ENCODE measurements at regions not wholly inside any gene's neighbourhood (a gene's known extent, or its start where the extent isn't known, plus 50 kb on each side); places are given as distances from the start of the nearest gene placed in this dataset.
"Not testable (repeated sequence)": the region's sequence is repeated elsewhere in the genome, so short reads cannot be mapped to it uniquely, and the experiment has no call there.

DNA sequence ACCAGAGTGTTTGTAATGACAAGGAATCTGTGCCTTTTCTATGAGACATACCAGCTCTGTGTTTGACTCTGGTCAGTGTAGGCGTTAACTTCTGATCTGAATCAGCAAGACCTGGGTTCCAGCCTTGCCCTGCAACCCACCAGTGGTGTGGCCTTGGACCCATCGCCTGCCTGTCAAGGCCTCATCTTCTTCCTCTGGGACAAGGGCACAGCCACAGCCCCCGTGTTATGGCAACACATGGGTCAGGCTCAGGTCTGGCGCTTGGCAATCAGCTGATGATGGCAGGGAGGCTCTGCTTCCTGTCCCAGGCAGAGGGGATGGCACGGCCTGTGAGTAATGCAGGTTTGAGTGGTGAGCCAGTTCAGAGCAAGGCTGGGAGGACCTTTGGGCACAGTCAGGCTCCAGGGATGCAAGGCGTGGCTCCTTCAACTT is 69.1 kb upstream of the PLGLB2 start:
- H3K4me1 Mint-ChIP-seq (ENCODE audit: low read depth); intact Hi-C loops (cut with micrococcal nuclease); CTCF ChIA-PET; H3K27me3 Mint-ChIP-seq (ENCODE audit: low read depth); H3K9me3 Mint-ChIP-seq; H3K27ac Mint-ChIP-seq; H3K4me3 Mint-ChIP-seq; H3K36me3 Mint-ChIP-seq (ENCODE audit: low read depth); DNase-seq: not testable (repeated sequence)

DNA sequence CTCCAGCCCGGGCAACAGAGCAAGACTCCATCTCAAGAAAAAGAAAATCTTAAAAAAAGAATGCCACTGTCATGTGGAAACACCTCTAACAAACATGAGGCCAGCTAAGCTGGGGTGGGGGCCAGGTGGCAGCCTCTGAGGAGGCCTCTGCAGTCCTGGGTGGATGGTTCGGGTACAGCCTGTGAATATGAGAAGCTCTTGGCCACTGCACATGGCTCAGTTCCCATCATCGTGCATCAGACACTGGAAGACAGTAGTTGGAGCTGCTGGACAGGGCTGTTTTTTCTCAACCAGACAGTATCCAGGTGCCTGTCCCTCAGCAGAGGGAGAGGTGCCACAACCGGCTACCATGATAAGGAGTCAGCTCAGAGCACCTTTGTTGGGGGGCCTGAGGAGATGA is 67.9 kb upstream of the PLGLB2 start:
- DNase-seq; H3K4me1 Mint-ChIP-seq (ENCODE audit: low read depth); CTCF ChIA-PET; H3K4me3 Mint-ChIP-seq; H3K27me3 Mint-ChIP-seq (ENCODE audit: low read depth); H3K36me3 Mint-ChIP-seq (ENCODE audit: low read depth); intact Hi-C loops (cut with micrococcal nuclease); H3K9me3 Mint-ChIP-seq; H3K27ac Mint-ChIP-seq: not testable (repeated sequence)

DNA sequence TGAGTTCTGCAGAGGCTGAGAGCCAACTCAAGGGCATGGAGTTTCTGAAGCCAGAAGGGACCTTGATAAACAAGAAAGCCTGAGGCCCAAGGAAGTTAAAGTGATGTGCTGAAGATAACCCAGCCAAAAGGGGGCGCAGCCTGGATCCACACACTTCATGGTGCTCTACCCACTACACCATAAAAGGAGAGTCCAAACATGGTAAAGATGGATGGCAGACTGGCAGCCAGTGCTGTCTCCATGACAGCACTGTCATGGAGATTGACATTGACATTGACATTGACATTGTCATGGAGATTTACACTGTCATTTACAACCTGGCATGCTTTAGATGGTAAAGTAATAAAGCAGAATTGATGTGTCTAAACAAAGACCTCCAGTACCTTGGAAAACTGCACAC is 67.2 kb upstream of the PLGLB2 start:
- CTCF ChIA-PET; H3K27ac Mint-ChIP-seq; H3K36me3 Mint-ChIP-seq (ENCODE audit: low read depth); H3K4me1 Mint-ChIP-seq (ENCODE audit: low read depth); intact Hi-C loops (cut with micrococcal nuclease); DNase-seq; H3K9me3 Mint-ChIP-seq; H3K27me3 Mint-ChIP-seq (ENCODE audit: low read depth); H3K4me3 Mint-ChIP-seq: not testable (repeated sequence)

DNA sequence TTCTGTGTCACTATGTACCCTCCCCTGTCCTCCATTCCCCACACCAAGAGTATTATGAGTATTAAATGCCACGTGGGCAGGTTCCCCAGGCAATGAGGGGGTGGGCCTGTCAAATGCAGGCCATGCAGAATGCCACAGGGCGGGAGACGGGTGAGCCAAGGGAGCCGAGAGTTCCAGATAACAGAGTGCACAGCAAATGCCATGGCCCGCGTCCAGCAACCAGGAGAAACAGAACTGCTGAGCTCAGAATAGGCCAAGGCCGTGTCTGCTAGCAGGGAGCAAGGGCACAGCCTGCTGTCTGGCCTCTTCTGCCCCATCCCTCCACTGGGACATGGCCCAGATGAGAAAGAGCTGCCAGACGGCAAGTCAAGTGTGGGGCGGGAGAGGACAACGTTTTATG is 64.4 kb upstream of the PLGLB2 start:
- H3K4me1 Mint-ChIP-seq (ENCODE audit: low read depth); intact Hi-C loops (cut with micrococcal nuclease); CTCF ChIA-PET; DNase-seq; H3K4me3 Mint-ChIP-seq; H3K27ac Mint-ChIP-seq; H3K27me3 Mint-ChIP-seq (ENCODE audit: low read depth); H3K9me3 Mint-ChIP-seq; H3K36me3 Mint-ChIP-seq (ENCODE audit: low read depth): not testable (repeated sequence)

DNA sequence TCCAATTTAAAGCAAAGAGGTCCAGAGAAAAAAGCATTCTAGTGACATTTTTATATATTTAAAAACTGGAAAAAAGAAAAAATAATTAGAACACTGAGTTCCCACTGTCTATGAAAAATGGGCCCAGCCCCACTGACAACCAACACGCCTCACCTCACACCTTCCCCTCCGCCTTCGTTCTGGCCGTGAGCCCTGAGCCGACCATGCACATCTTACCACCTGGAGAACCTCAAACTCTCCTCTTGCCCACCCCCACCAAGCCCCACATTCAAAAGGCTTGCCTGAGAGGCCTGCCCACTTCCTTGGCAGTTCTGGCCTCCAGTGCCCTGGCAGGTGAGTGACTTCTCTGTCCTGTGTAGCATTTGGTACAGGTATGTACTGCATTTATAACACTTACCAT is 63.9 kb upstream of the PLGLB2 start:
- intact Hi-C loops (cut with micrococcal nuclease); H3K9me3 Mint-ChIP-seq; H3K27ac Mint-ChIP-seq; CTCF ChIA-PET; DNase-seq; H3K36me3 Mint-ChIP-seq (ENCODE audit: low read depth); H3K27me3 Mint-ChIP-seq (ENCODE audit: low read depth); H3K4me1 Mint-ChIP-seq (ENCODE audit: low read depth); H3K4me3 Mint-ChIP-seq: not testable (repeated sequence)

DNA sequence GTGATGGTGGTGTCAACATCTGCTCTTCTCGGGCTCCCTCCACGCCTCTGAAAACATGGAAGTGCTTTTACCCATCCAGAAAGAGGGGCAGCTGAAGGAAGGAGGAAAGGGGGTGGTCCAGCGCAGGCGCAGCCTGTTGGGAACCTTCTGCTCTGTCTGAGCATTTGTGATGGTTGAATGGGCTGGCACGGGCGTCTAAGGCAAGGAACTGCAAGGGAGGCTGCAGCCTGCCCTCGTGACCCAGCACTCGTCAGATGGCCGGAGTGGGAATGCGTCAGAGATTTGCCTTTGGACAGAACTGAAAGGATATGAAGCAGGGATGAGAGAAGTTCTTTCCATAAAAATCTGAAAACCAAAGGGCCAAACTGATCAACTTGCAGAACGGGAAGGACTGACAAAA is 62.3 kb upstream of the PLGLB2 start:
- DNase-seq; H3K36me3 Mint-ChIP-seq (ENCODE audit: low read depth); H3K4me1 Mint-ChIP-seq (ENCODE audit: low read depth); H3K27me3 Mint-ChIP-seq (ENCODE audit: low read depth); H3K4me3 Mint-ChIP-seq; CTCF ChIA-PET; intact Hi-C loops (cut with micrococcal nuclease); H3K9me3 Mint-ChIP-seq; H3K27ac Mint-ChIP-seq: not testable (repeated sequence)

DNA sequence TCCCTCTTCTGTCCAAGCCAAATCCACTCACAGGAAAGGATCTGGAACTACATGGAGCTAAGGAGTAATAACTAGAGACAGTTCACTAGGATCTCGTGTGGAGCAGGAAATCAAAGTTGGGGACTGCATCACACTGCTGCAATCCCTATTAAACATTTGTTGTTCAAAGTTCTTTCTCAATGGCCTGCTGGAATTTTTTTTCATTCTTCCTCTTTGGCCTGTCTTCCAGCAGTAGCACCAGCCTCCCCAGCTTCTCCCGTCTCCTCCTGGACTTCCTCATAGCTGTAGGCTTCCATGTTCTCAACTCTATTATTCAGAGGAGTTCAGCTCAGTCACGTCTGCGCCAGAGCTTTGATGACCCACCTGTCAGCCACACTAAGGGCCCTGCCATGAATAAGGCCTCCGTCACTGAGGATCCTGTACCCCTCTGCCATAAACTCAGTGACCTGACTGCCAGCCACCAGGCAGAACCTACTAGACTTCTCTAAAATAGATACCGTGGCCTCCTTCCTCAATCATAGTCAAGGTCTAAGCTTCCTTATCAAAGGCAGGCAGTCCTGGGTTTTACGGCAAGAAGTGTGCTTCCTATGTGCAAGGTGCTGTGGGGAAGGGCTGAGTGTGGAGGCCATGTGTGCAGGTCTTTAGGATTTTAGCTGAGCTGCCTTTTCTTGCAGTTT is 60.9 kb upstream of the PLGLB2 start:
- H3K36me3 Mint-ChIP-seq (ENCODE audit: low read depth); intact Hi-C loops (cut with micrococcal nuclease); H3K4me3 Mint-ChIP-seq; DNase-seq; CTCF ChIA-PET; H3K4me1 Mint-ChIP-seq (ENCODE audit: low read depth); H3K27ac Mint-ChIP-seq; H3K27me3 Mint-ChIP-seq (ENCODE audit: low read depth); H3K9me3 Mint-ChIP-seq: not testable (repeated sequence)

DNA sequence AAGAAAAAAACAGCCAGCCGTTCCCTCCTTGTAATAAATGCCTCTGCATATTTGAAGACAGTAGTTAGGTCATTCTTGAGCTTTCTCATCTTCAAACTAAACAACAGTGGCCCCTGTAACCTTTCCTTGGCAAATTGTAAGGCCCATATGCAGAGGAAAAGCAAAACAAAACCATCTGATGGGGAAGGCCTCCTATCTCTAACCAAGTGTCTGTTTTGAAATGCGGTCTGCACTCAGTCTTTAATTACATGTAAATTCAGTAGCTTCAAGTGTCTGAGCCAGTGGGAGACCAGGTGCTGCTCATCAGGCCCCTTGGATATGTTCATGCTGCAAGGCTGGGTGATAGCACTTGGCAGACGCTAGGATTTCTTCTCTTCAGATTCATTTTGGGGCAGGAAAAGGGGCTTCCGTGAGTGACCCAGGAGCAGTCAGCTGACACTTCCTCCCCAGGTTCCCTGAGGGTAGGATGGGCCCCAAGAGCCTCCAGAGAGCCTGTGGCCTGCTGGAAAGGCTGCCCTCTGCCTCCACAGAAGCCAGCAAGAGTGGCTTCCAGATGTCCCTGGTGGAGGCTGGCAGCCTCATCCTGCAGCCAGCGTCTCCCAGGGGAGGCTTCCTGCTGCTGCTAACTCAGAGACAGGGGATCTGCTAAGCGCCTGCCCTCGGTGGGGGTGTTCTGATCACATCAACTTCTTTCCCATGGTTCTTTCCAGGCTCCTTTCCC is 60.2 kb upstream of the PLGLB2 start:
- H3K4me3 Mint-ChIP-seq = not testable (repeated sequence)

DNA sequence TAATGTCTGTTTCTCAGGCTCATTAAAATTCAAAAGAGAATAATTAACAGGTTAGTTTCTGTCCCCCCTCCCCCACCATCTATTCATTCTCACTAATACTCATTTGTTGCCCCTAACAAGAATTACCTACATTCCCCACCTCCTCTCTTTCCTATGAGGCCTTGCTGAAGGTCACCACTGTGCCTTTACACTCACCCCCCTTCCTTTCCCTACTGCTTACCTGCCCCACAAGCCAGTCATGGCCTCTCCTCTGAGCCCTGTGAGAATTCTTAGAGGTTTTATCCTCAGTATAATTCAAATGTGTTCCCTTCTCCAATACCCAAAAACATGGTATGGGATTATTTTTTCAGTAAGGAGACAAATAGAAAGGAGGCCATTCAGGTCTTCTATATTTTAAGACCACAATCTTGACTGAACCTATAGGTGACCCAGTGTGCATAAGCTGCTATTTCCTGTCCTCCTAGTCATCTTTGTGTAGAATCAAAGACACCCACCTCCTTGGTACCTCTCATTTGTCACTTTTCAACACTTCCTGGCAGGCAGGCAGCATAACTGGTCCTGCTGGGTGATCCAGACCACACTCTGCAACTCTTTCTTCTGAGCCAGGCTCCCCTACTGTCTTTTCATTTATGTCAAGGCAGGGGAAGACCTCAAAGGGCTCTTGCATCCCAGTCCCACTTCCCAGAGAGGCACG is 55.8 kb upstream of the PLGLB2 start:
- CTCF ChIA-PET; H3K27me3 Mint-ChIP-seq (ENCODE audit: low read depth): not testable (repeated sequence)

More for the DNA sequence above, 60.2 kb upstream of the PLGLB2 start:
- H3K27ac Mint-ChIP-seq; H3K9me3 Mint-ChIP-seq; CTCF ChIA-PET; H3K27me3 Mint-ChIP-seq (ENCODE audit: low read depth); H3K36me3 Mint-ChIP-seq (ENCODE audit: low read depth); H3K4me1 Mint-ChIP-seq (ENCODE audit: low read depth); intact Hi-C loops (cut with micrococcal nuclease); DNase-seq: not testable (repeated sequence)

DNA sequence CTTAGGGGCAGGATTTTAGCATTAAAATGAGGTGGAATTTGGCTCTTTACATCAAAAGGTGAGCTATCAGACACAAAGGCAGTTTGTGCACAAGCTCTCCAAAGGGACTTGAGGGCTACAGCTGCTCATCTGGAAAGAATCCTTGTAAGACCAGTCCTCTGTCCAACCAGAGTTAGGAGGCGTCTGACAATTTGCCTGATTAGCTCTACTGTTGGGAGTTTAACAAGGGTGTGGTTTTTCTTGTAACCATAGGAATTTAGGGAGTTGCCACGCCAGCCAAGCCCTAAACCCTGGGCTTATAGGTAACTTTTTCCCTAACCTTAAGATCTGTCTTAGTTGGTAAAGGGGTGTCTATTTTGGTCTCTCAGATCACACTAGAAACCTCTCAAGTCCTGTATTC is 55.0 kb upstream of the PLGLB2 start:
- H3K27me3 Mint-ChIP-seq (ENCODE audit: low read depth); DNase-seq; intact Hi-C loops (cut with micrococcal nuclease); H3K27ac Mint-ChIP-seq; CTCF ChIA-PET; H3K4me3 Mint-ChIP-seq; H3K36me3 Mint-ChIP-seq (ENCODE audit: low read depth); H3K9me3 Mint-ChIP-seq; H3K4me1 Mint-ChIP-seq (ENCODE audit: low read depth): not testable (repeated sequence)

More for the DNA sequence above, 55.8 kb upstream of the PLGLB2 start:
- H3K4me1 Mint-ChIP-seq (ENCODE audit: low read depth); H3K9me3 Mint-ChIP-seq; H3K4me3 Mint-ChIP-seq; H3K27ac Mint-ChIP-seq; intact Hi-C loops (cut with micrococcal nuclease); DNase-seq; H3K36me3 Mint-ChIP-seq (ENCODE audit: low read depth): not testable (repeated sequence)

DNA sequence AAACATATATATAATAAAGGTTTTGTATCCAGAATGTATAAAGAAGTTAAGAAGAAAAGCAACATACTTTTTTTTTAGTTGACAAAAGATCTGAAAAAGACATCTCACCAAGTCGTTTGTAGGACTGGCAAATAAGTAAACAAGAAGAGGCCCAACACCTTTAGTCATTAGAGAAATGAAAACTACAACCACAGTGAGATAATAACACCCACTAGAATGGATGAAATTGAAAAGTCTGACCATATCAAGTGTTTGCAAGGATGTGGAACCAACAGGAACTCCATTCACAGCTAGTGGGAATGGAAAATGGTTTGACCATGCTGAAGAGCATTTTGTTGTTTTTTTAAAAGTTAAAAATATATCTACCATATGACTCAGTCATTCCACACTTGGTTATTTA is 54.0 kb upstream of the PLGLB2 start:
- CTCF ChIA-PET; H3K4me1 Mint-ChIP-seq (ENCODE audit: low read depth); DNase-seq; H3K36me3 Mint-ChIP-seq (ENCODE audit: low read depth); H3K4me3 Mint-ChIP-seq; intact Hi-C loops (cut with micrococcal nuclease); H3K27me3 Mint-ChIP-seq (ENCODE audit: low read depth); H3K9me3 Mint-ChIP-seq; H3K27ac Mint-ChIP-seq: not testable (repeated sequence)

DNA sequence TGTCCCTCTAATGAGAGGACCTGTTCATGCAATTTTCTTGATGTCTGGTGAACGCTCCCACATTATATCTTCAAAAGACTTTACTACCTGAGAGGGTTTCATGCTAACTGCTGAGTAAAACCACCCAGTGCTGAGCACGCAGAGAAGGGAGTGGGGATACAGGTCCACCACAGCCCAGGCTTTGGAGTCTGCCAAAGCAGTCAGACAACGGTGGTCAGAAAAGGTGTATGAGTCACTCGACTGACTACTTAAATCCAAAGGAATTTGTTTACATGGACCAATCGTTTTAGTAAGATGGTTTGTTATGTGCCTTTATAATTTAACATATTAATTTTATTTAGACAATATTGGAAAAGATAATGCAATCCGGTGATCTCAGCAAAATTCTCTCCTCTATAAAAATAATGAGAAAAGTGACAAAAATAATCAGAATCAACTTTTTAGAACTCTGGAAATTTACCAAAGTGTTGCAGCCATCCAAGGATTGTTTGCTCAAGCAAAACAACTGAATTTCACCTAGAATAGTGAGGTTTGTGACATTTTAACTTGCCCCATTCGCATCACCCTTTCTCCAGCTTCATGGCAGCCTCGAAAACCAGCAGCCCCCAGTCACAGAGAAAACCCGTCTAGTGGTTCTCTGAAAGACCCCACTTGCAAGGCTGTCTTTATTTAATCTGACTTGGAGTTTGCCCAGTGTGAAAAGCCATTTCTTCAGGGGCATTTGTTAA is 52.1 kb upstream of the PLGLB2 start:
- CTCF ChIA-PET; H3K4me3 Mint-ChIP-seq; H3K27ac Mint-ChIP-seq; H3K36me3 Mint-ChIP-seq (ENCODE audit: low read depth); H3K9me3 Mint-ChIP-seq; intact Hi-C loops (cut with micrococcal nuclease); DNase-seq; H3K27me3 Mint-ChIP-seq (ENCODE audit: low read depth); H3K4me1 Mint-ChIP-seq (ENCODE audit: low read depth): not testable (repeated sequence)

Measured in activated naive CD4-positive, alpha-beta T cell treated with anti-CD3 and anti-CD28 coated beads for 36 hours (primary cell).